HCT116 (cell line): ENCODE measurements at regions not wholly inside any gene's neighbourhood (a gene's known extent, or its start where the extent isn't known, plus 50 kb on each side); places are given as distances from the start of the nearest gene placed in this dataset.
A peak's percentile ranks its signal among the peaks of the same experiment; 100 is the strongest.

Experiments
- ATAC-seq: fragments of 200-7000 bp; cut with Tn5 transposase; 2 replicates; pipeline ENCODE4 v1.9.1; 2020; ENCODE audit warnings: mild to moderate bottlenecking, moderate library complexity
- BruUV-seq: library from RNA; stranded (reverse); fragments of 400-500 nt; replicated peaks from 2 replicates; lab custom pipeline; 2021; lab: Mats Ljungman, UMichigan
- CTCF ChIA-PET: fragments of 300-600 bp; sonication (Branson Sonifier 250); formaldehyde crosslinking; loops from one replicate; lab custom pipeline; 2021; ENCODE audit warnings: antibody characterized with exemption; lab: Charles Lee
- POLR2A ChIA-PET: fragments of 300-600, 350-600 bp; sonication (Branson Sonifier 250); formaldehyde crosslinking; loops from one replicate; lab custom pipeline; 2021; ENCODE audit warnings: antibody characterized with exemption; lab: Charles Lee
- RAD21 ChIA-PET, 2 experiments: fragments of 300-600 bp; sonication (Branson Sonifier 250); formaldehyde crosslinking; loops; one replicate each; lab custom pipeline; 2023; ENCODE audit warnings: low total read pairs in 2 of 2; ENCODE audit not compliant: uncharacterized antibody in 2 of 2, unreplicated experiment in 2 of 2, low non-redundant PET in 1 of 2; lab: Charles Lee
- DNase-seq: peaks from one replicate; pipeline ENCODE4 v3.0.0-alpha.2; 2010; ENCODE audit warnings: low read depth, low spot score
- H2AFZ ChIP-seq: fragments of 200-600 bp; shearing (Covaris generic), sonication (generic); 2 replicates; pipeline ENCODE4 v1.6.1; 2017; ENCODE audit warnings: low read depth, mixed run types, mixed read lengths, antibody characterized with exemption, low read length; ENCODE audit not compliant: poor library complexity, severe bottlenecking
- H3K27ac ChIP-seq: 2 replicates; pipeline ENCODE4 v1.5.1; 2012; ENCODE audit warnings: low read depth, low read length
- H3K27me3 ChIP-seq: fragments of 200-600 bp; sonication (generic); 2 replicates; pipeline ENCODE4 v1.6.1; 2016; ENCODE audit warnings: mixed run types, low read length, mixed read lengths; ENCODE audit not compliant: insufficient read depth
- H3K36me3 ChIP-seq, 2 experiments: fragments of 200-500 bp in 1 of 2; fragments of 200-600 bp in 1 of 2; sonication (Bioruptor generic) in 1 of 2; sonication (generic) in 1 of 2; 2 replicates each; pipeline versions ENCODE4 v1.5.1 to v1.6.1; 2014 to 2016; ENCODE audit warnings: low read length in 2 of 2, inconsistent platforms in 1 of 2, mixed read lengths in 1 of 2, mixed run types in 1 of 2; ENCODE audit not compliant: insufficient read depth in 2 of 2, control insufficient read depth in 1 of 2
- H3K4me1 ChIP-seq, 2 experiments: fragments of 200-600 bp in 1 of 2; sonication (generic) in 1 of 2; 2 replicates each; pipeline versions ENCODE4 v1.5.1 to v1.6.1; 2012 to 2017; ENCODE audit warnings: low read length in 2 of 2, inconsistent platforms in 1 of 2, mild to moderate bottlenecking in 1 of 2, mixed read lengths in 1 of 2, mixed run types in 1 of 2, moderate library complexity in 1 of 2; ENCODE audit not compliant: insufficient read depth in 2 of 2, control insufficient read depth in 1 of 2
- H3K4me2 ChIP-seq: fragments of 200-600 bp; sonication (generic); 2 replicates; pipeline ENCODE4 v1.6.1; 2017; ENCODE audit warnings: mixed run types, low read length, mixed read lengths
- H3K4me3 ChIP-seq, 2 experiments: fragments of 200-600 bp in 1 of 2; sonication (generic) in 1 of 2; replicated peaks in 1 of 2; 2 replicates each; pipeline ENCODE4 v1.5.1; 2011 to 2016; ENCODE audit warnings: low read length in 2 of 2, control low read depth in 1 of 2, low read depth in 1 of 2, mild to moderate bottlenecking in 1 of 2, mixed read lengths in 1 of 2, mixed run types in 1 of 2
- H3K79me2 ChIP-seq: fragments of 200-600 bp; sonication (generic); 2 replicates; pipeline ENCODE4 v1.6.1; 2017; ENCODE audit warnings: mild to moderate bottlenecking, mixed run types, low read length, moderate library complexity, mixed read lengths; ENCODE audit not compliant: insufficient read depth
- H3K9ac ChIP-seq: fragments of 200-600 bp; sonication (generic); 2 replicates; pipeline ENCODE4 v1.6.1; 2016; ENCODE audit warnings: low read length, mixed read lengths
- H3K9me2 ChIP-seq: fragments of 200-600 bp; sonication (generic), shearing (Covaris generic); 2 replicates; pipeline ENCODE4 v1.6.1; 2017; ENCODE audit warnings: mixed run types, mild to moderate bottlenecking, moderate library complexity; ENCODE audit not compliant: insufficient read depth
- H3K9me3 ChIP-seq, 2 experiments: fragments of 200-500 bp in 1 of 2; fragments of 200-600 bp in 1 of 2; sonication (Bioruptor generic) in 1 of 2; sonication (generic) in 1 of 2; 2 replicates each; pipeline ENCODE4 v1.6.1; 2014 to 2017; ENCODE audit warnings: low read length in 2 of 2, mixed read lengths in 2 of 2, inconsistent platforms in 1 of 2, low read depth in 1 of 2, mild to moderate bottlenecking in 1 of 2, mixed run types in 1 of 2, moderate library complexity in 1 of 2; ENCODE audit not compliant: control insufficient read depth in 1 of 2, insufficient read depth in 1 of 2
- H4K20me1 ChIP-seq: fragments of 200-600 bp; sonication (generic), shearing (Covaris generic); 2 replicates; pipeline ENCODE4 v1.6.1; 2017; ENCODE audit warnings: mixed run types, mild to moderate bottlenecking, moderate library complexity; ENCODE audit not compliant: insufficient read depth
- FOSL1 ChIP-seq: IDR thresholded peaks from 2 replicates; pipeline ENCODE4 v1.6.1; 2012; ENCODE audit warnings: low read depth
- RAD21 ChIP-seq: IDR thresholded peaks from 2 replicates; pipeline ENCODE4 v1.6.1; 2012; ENCODE audit warnings: low read depth, mild to moderate bottlenecking
- SP1 ChIP-seq: IDR thresholded peaks from 2 replicates; pipeline ENCODE4 v1.6.1; 2012; ENCODE audit warnings: low read depth
- SRF ChIP-seq: IDR thresholded peaks from 2 replicates; pipeline ENCODE4 v1.6.1; 2012; ENCODE audit warnings: low read depth
- intact Hi-C: fragments of 100-400 bp; cut with micrococcal nuclease; formaldehyde crosslinking; loops from 2 replicates; pipeline ENCODE4 v1.10.0; 2022
- TF ChIP-seq, protein P1 (sequence below), 3 experiments: fragments of 200-600 bp in 1 of 3; sonication (generic) in 1 of 3; IDR thresholded peaks in 2 of 3; conservative IDR thresholded peaks in 1 of 3; 2 replicates each; pipeline ENCODE4 v1.5.1; 2012 to 2017; ENCODE audit warnings: low read depth in 2 of 3, low read length in 2 of 3, antibody characterized with exemption in 1 of 3, borderline replicate concordance in 1 of 3, control low read depth in 1 of 3, mild to moderate bottlenecking in 1 of 3, mixed read lengths in 1 of 3, mixed run types in 1 of 3, moderate library complexity in 1 of 3; ENCODE audit not compliant: insufficient read depth in 1 of 3
- TF ChIP-seq, protein P2 (sequence below): IDR thresholded peaks from 2 replicates; pipeline ENCODE4 v1.6.1; 2012; ENCODE audit warnings: low read depth

DNA sequence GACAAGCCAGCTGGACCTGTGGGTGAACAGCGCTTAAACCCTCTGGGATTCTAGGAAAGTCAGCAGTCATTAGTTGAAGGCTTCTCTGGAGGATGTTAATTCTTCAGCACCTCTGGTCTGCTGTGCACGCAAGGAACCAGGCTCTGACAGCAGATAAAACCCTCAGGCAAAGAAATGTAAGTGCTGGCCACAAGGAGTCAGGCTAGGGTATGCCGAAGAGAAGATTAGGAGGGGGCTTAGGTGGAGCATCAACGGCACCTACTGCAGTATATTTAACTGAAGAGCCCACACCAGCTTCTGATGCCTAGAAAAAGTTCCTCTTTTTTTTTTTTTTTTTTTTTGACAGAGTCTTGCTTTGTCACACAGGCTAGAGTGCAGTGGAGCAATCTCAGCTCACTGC, 304.2 kb upstream of the MC4R start:
- no peaks in the 10 kb centered on the region for H3K4me1 ChIP-seq
- H3K79me2 ChIP-seq = no peaks in the 10 kb centered on the region
- no peaks in the 10 kb centered on the region for H3K9me3 ChIP-seq
- no peaks in the 10 kb centered on the region for H3K27me3 ChIP-seq
- POLR2A ChIA-PET = no interaction called here
- TF ChIP-seq SP1 = no peak
- TF ChIP-seq, protein P1, sequence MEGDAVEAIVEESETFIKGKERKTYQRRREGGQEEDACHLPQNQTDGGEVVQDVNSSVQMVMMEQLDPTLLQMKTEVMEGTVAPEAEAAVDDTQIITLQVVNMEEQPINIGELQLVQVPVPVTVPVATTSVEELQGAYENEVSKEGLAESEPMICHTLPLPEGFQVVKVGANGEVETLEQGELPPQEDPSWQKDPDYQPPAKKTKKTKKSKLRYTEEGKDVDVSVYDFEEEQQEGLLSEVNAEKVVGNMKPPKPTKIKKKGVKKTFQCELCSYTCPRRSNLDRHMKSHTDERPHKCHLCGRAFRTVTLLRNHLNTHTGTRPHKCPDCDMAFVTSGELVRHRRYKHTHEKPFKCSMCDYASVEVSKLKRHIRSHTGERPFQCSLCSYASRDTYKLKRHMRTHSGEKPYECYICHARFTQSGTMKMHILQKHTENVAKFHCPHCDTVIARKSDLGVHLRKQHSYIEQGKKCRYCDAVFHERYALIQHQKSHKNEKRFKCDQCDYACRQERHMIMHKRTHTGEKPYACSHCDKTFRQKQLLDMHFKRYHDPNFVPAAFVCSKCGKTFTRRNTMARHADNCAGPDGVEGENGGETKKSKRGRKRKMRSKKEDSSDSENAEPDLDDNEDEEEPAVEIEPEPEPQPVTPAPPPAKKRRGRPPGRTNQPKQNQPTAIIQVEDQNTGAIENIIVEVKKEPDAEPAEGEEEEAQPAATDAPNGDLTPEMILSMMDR (IDR thresholded peaks at IDR 0.05 in 2 of 3, conservative IDR thresholded peaks at IDR 0.05 in 1 of 3; ENCODE audit: borderline replicate concordance in 1 of 3, insufficient read depth in 1 of 3, low read depth in 2 of 3, low read length in 2 of 3) = peak in 2 of 3 experiments; percentile 11 to 34; a peak in 2 of 6 replicates
- no peak for TF ChIP-seq SRF
- no peak overlapping the region for H2AFZ ChIP-seq
- no peak overlapping the region for H3K9ac ChIP-seq
- CTCF ChIA-PET = no interaction called here
- H3K9me2 ChIP-seq = no peaks in the 10 kb centered on the region
- intact Hi-C loops = no loop called here
- H3K36me3 ChIP-seq = no peaks in the 10 kb centered on the region
- DNase-seq (no peak), ATAC-seq (peak; percentile 50; the same call in 1 of the 2 replicates)
- RAD21 ChIA-PET = no interaction called here
- no peak overlapping the region for H3K4me3 ChIP-seq
- H3K4me2 ChIP-seq = no peak overlapping the region
- BruUV-seq = no TSS peak
- no peak overlapping the region for H3K27ac ChIP-seq
- no peaks in the 10 kb centered on the region for H4K20me1 ChIP-seq

DNA sequence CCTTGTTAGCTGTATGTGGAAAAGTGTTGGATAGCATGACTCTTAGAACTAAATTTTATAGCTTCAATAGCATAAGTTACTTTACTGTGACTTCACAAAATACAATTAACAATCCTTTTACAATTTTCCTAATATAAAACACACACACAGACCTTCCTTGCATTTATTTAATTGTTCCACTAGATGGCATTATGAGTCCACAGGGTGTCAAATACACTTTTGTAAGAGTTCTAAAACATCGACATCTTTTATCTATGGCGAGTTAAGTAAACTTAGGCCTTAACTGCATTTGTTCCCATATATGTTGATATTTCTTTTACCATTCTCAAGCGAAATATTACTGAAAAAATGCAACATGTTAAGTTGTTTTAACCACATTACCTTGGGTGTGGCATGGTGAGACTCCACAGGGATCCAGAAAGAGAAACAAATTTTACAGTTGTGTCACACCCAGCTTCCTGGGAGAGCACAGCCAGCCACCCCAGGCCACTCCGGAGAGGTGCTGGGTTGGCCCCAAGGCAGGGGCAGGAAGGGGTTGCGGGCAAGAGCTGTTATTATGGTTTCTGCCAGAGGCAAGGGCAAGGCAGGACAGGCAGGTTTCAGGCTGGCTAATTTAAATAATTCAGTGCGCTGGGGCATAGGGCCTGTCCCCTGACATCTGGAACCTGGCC, 312.4 kb upstream of the MC4R start:
- Histone ChIP-seq H3K9me3 (no peaks in the 10 kb centered on the region), H3K9ac (no peak overlapping the region), H3K9me2 (no peaks in the 10 kb centered on the region), H3K4me1 (peaks cover 0 to 3% of the 10 kb centered on the region in 2 experiments; a peak in 1 of 4 replicates), H3K36me3 (no peaks in the 10 kb centered on the region), H3K4me2 (0 out of 2 replicates have a peak overlapping the region, but pooled peaks have one; percentile 15), H3K79me2 (no peaks in the 10 kb centered on the region), H3K27me3 (peaks cover 3% of the 10 kb centered on the region; the same call in 1 of the 2 replicates), H4K20me1 (no peaks in the 10 kb centered on the region), H2AFZ (peak overlapping the region; percentile 77), H3K4me3 (no peak overlapping the region), H3K27ac (no peak overlapping the region)
- ATAC-seq (peak; percentile 71), DNase-seq (peak; percentile 19)
- POLR2A ChIA-PET = no interaction called here
- no TSS peak for BruUV-seq
- RAD21 ChIA-PET = interaction anchor here in 1 of 2 experiments (0.6 kb wide), 1 partner anchor 821 kb away, joined by 3 read pairs; no protein-coding TSS in a partner anchor
- TF ChIP-seq FOSL1 = no peak
- peak; percentile 76 for TF ChIP-seq RAD21
- TF ChIP-seq, protein P2, sequence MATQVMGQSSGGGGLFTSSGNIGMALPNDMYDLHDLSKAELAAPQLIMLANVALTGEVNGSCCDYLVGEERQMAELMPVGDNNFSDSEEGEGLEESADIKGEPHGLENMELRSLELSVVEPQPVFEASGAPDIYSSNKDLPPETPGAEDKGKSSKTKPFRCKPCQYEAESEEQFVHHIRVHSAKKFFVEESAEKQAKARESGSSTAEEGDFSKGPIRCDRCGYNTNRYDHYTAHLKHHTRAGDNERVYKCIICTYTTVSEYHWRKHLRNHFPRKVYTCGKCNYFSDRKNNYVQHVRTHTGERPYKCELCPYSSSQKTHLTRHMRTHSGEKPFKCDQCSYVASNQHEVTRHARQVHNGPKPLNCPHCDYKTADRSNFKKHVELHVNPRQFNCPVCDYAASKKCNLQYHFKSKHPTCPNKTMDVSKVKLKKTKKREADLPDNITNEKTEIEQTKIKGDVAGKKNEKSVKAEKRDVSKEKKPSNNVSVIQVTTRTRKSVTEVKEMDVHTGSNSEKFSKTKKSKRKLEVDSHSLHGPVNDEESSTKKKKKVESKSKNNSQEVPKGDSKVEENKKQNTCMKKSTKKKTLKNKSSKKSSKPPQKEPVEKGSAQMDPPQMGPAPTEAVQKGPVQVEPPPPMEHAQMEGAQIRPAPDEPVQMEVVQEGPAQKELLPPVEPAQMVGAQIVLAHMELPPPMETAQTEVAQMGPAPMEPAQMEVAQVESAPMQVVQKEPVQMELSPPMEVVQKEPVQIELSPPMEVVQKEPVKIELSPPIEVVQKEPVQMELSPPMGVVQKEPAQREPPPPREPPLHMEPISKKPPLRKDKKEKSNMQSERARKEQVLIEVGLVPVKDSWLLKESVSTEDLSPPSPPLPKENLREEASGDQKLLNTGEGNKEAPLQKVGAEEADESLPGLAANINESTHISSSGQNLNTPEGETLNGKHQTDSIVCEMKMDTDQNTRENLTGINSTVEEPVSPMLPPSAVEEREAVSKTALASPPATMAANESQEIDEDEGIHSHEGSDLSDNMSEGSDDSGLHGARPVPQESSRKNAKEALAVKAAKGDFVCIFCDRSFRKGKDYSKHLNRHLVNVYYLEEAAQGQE = no peak
- TF ChIP-seq, protein P1 (IDR thresholded peaks at IDR 0.05 in 2 of 3, conservative IDR thresholded peaks at IDR 0.05 in 1 of 3; ENCODE audit: borderline replicate concordance in 1 of 3, insufficient read depth in 1 of 3, low read depth in 2 of 3, low read length in 2 of 3) = peak; percentile 40 to 72 (median 51); a peak in 5 of 6 replicates
- intact Hi-C loops = loop anchor here (1.0 to 10.0 kb wide), 2 partner anchors 700 to 817 kb away; no protein-coding TSS in a partner anchor
- CTCF ChIA-PET = interaction anchor here (0.7 to 1.0 kb wide), 3 partner anchors 13 to 818 kb away, joined by 3 to 4 read pairs (median 3); no protein-coding TSS in a partner anchor
